ENCODE measurements at regions not wholly inside any gene's neighbourhood (a gene's known extent, or its start where the extent isn't known, plus 50 kb on each side); places are given as distances from the start of the nearest gene placed in this dataset.

GRCh38 chrX:5586726-5587125, 641.9 kb downstream of the NLGN4X start:
- no peak overlapping the region for H3K4me3 ChIP-seq (ENCODE audit: control insufficient read depth, low read depth, low read length)
- no peak for TF ChIP-seq CTCF (IDR thresholded peaks at IDR 0.05; ENCODE audit: control insufficient read depth, insufficient read depth, low read depth, low read length, missing control alignments)
- DNase-seq (ENCODE audit: low read depth) = no peak

GRCh38 chrX:5575407-5575806, 653.3 kb downstream of the NLGN4X start:
- H3K4me3 ChIP-seq (ENCODE audit: control insufficient read depth, low read depth, low read length) = no peak overlapping the region
- TF ChIP-seq CTCF (IDR thresholded peaks at IDR 0.05; ENCODE audit: control insufficient read depth, insufficient read depth, low read depth, low read length, missing control alignments) = no peak
- DNase-seq (ENCODE audit: low read depth) = no peak

GRCh38 chrX:5568934-5569333, 659.7 kb downstream of the NLGN4X start:
- TF ChIP-seq CTCF (IDR thresholded peaks at IDR 0.05; ENCODE audit: control insufficient read depth, insufficient read depth, low read depth, low read length, missing control alignments) = no peak
- no peak for DNase-seq (ENCODE audit: low read depth)
- no peak overlapping the region for H3K4me3 ChIP-seq (ENCODE audit: control insufficient read depth, low read depth, low read length)

GRCh38 chrX:5559386-5559785, 669.3 kb downstream of the NLGN4X start:
- TF ChIP-seq CTCF (IDR thresholded peaks at IDR 0.05; ENCODE audit: control insufficient read depth, insufficient read depth, low read depth, low read length, missing control alignments) = no peak
- no peak overlapping the region for H3K4me3 ChIP-seq (ENCODE audit: control insufficient read depth, low read depth, low read length)
- no peak for DNase-seq (ENCODE audit: low read depth)

GRCh38 chrX:5549512-5549911, 679.2 kb downstream of the NLGN4X start:
- DNase-seq (ENCODE audit: low read depth) = no peak
- no peak overlapping the region for H3K4me3 ChIP-seq (ENCODE audit: control insufficient read depth, low read depth, low read length)
- no peak for TF ChIP-seq CTCF (IDR thresholded peaks at IDR 0.05; ENCODE audit: control insufficient read depth, insufficient read depth, low read depth, low read length, missing control alignments)

- DNase-seq (ENCODE audit: low read depth) = no peak
- TF ChIP-seq CTCF (IDR thresholded peaks at IDR 0.05; ENCODE audit: control insufficient read depth, insufficient read depth, low read depth, low read length, missing control alignments) = no peak
- no peak overlapping the region for H3K4me3 ChIP-seq (ENCODE audit: control insufficient read depth, low read depth, low read length)
These were observed 691.6 kb downstream of the NLGN4X start for GRCh38 chrX:5537098-5537497.

- no peak overlapping the region for H3K4me3 ChIP-seq (ENCODE audit: control insufficient read depth, low read depth, low read length)
- DNase-seq (ENCODE audit: low read depth) = no peak
- TF ChIP-seq CTCF (IDR thresholded peaks at IDR 0.05; ENCODE audit: control insufficient read depth, insufficient read depth, low read depth, low read length, missing control alignments) = no peak
These were observed 692.4 kb downstream of the NLGN4X start for GRCh38 chrX:5536261-5536660.
